Amniotic epithelial cell (primary cell): ENCODE measurements at regions not wholly inside any gene's neighbourhood (a gene's known extent, or its start where the extent isn't known, plus 50 kb on each side); places are given as distances from the start of the nearest gene placed in this dataset.

Experiments used
- DNase-seq: peaks from one replicate; pipeline ENCODE4 v3.0.0-alpha.2; 2010; ENCODE audit warnings: low read depth

GRCh38 chr20:47962286-47962963 lies 177.1 kb upstream of the SULF2 start:
- DNase-seq: no peak

- no peak for DNase-seq
These were observed 175.7 kb upstream of the SULF2 start for GRCh38 chr20:47960769-47961541.

DNA sequence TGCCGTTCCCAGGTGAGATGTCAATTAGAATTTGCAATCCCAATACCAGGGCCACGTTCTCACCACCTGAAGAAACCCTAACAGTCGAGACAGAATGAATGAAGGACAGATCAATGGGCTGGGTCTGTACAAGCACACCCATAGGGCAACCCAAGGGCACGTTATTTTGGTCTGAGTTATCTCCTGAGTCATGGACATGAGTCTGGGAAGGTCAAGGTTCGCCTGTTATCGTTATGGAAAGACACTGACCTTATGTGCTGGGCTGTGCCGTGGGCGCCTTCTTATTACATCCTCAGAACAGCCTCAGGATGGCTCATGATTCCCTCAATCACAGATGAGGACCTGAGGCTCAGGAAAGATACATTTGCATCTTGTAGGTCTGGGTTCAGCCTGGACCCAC lies 175.0 kb upstream of the SULF2 start:
- no peak for DNase-seq

DNA sequence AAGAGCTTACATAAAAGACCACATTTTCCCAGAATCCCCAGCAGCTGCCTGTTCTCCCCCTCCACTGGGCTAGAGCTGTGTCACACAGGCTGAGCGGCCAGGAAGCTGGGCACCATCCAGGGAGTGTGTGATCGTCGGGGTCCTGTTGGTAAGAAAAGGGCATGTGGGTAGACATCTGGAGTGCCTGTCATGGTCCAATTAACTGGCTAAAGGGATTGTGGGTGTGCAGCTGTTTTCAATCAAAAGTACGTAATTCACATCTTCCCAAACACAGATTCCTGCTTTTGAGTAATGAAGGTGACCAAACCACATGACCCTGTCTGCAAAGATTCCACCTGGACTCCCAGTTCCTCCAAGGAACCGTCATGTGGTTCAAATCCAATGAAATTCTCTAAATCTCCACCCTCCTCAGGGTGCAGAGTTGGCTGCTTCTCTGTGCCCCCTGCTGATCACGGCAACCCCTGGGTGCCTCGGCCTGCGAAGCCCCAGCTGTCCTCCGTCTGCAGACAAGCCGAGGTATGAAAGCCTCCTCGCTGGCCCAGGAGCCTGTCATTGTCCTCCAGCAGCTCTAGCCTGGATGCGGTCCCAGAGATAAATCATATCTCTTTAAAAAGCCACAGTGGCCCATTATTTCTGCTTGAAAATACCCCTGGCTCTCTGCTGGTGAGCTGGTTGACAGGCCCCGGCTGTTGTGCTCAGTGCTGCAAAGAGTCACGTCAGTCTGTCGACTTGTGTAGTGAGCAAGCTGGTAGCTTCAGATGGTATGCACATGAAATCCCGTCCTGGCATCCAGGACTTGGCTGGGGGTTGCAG lies 172.9 kb upstream of the SULF2 start:
- DNase-seq: peak; percentile 18

- no peak for DNase-seq
These were observed 171.9 kb upstream of the SULF2 start for GRCh38 chr20:47957135-47957534.

GRCh38 chr20:47956268-47956995 lies 171.2 kb upstream of the SULF2 start:
- DNase-seq: no peak

DNA sequence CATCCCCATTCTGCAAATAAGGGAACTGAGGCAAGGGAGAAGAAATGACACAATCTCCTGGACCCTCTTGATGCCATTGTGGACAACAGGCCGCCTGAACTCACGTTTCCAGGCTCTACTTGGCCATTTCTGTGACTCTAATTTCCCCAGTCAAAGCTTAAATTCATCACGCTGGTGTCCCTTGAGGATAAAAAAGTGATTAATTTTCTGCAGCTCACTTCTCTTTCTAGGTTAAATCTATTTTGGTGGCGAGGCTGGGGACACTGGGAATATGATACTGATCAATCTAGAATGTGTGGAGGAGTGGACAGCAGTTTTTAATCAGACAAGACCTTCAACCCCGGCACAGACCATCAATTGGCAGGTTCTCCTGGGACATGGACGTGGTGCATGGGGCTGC lies 168.2 kb upstream of the SULF2 start:
- DNase-seq: no peak

GRCh38 chr20:47952023-47952564 lies 166.8 kb upstream of the SULF2 start:
- DNase-seq: no peak

DNA sequence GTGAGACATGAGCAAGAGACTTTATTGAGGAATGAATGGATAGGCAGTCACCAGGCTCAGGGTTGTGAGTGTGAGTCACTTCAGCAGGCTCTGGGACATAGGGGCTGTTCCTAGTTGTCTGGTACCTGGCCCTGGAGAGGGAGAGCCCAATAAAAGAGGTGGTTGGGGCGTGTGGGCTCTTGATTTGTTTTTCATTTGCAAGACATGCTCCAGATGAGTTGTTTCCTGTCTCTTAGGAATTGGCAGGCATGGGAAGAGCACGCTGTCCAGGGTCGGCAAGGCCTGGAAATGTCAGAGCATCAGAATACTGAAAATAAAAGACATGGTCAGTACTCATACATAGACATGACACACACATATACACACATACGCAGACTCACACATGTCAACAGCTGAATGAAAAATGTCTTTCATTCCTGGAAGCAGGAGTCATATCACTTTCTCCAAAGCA lies 166.3 kb upstream of the SULF2 start:
- DNase-seq: peak; percentile 15

DNA sequence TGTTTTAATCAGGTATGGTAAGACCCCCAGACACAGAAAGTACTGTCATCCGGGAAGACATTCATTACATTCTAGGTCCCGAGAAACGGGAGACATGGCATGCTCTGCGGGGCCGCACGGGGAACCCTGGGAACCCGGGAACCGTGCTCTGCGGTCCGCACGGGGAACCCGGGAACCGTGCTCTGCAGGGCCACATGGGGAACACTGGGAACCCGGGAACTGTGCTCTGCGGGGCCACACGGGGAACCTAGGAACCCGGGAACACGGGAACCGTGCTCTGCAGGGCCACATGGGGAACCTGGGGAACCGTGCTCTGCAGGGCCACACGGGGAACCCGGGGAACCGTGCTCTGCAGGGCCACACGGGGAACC lies 165.6 kb upstream of the SULF2 start:
- DNase-seq: no peak

DNA sequence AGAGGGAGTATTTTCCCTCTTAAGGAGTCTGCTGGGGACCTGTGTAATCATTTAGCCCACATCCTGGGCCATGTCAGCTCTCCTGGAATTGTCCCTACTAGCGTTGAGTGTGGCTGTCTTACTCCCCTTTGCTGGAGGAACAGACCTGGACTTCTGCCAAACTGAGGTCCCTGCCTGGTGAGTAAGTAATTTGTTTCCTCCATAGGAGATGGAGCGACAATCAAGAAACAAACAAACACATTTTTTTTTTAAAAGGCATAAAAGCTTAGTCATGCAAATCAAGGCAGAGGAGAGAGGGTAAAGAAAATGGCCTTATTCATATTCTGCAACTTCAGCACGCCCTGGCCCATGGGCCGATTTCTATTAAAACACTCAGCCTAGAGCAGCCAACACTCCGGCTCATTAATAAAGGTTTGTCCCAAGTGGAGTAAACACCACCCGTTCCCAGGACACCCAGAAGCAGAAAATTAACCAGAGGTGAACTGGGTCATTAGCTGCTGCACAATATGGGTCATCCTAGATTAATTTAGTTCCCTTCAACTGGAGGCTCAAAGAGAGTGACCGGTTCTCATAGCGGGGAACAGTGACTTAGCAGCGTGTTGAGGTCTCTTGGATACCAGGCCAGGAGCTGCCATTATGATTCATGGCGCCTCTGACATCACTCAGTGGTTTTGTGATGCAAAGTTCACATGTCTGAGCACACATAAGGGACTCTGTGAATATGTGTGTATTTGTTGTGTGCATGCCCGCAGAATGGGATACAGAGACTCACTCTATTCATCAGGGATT lies 165.0 kb upstream of the SULF2 start:
- DNase-seq: no peak

GRCh38 chr20:47949230-47949629 lies 163.9 kb upstream of the SULF2 start:
- DNase-seq: no peak

GRCh38 chr20:47944682-47945081 lies 159.4 kb upstream of the SULF2 start:
- peak; percentile 25 for DNase-seq

DNA sequence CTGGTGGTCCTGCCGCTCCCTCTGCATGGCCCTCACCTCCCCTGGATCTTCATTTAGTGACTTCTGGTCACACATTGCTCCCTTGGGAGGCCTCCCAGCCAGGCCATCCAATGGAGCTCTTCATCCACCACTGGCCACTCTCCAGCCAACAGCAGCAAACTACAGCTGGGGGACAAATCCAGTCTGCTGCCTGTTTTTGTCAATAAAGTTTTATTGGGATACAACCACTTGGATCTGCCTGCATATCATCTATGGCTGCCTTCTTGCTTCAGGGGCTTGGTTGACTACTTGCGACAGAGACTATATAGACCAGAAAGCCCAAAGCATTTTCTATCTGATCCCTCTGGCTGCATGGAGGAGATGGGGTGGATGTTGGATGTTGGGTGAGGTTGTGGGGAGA lies 156.6 kb upstream of the SULF2 start:
- no peak for DNase-seq

GRCh38 chr20:47940101-47940813 lies 155.0 kb upstream of the SULF2 start:
- no peak for DNase-seq

DNA sequence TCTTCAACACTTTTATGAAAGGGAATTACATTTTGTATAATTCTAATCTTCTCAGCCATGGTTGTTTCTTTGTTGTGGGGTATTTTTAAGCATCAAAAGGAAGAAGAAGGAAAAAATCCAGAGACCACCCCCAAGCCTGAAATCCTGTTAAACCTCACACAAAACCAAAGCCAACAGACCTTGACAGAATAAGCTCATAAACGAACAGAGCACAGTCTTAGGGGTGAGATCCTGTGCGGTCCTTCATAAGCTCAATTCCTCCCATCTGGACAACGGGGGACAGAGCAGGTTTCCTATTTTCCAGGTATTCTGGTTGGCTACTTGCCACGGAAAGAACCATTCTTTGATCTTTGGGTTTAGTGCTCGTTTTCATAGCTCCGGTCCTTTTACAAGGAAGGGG lies 151.3 kb upstream of the SULF2 start:
- DNase-seq: no peak

- DNase-seq: no peak
These were observed 149.5 kb upstream of the SULF2 start for GRCh38 chr20:47934761-47935160.

DNA sequence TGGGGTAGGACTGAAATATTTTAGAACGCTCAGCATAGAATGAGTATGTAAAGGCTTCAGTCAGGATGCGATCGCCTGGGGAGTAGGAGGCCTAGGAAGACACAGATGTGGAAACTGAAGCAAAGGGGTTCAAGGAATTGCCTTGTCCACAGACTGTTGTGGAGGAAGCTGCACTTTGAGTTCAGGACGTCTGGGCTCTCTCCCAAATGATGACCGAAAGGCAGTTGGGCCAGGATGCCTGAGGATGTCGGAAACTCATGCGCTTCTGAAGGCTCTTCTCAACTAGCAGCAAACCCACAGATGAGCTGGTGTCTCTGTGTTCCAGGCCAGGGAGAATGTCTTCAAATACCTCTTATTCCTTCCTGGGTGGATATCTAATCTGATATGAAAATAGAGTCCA lies 146.2 kb upstream of the SULF2 start:
- no peak for DNase-seq

GRCh38 chr20:47931002-47931401 lies 145.7 kb upstream of the SULF2 start:
- DNase-seq: no peak

GRCh38 chr20:47929368-47930115 lies 144.3 kb upstream of the SULF2 start:
- peak; percentile 2 for DNase-seq
